OCI-LY3 (cell line): ENCODE measurements at regions not wholly inside any gene's neighbourhood (a gene's known extent, or its start where the extent isn't known, plus 50 kb on each side); places are given as distances from the start of the nearest gene placed in this dataset.

Experiments
- H2AFZ ChIP-seq: fragments of 200-600, 300-600 bp; shearing (Covaris generic); 2 replicates; pipeline ENCODE4 v1.6.0; 2014; ENCODE audit warnings: antibody characterized with exemption, low read depth, low read length
- H3K27ac ChIP-seq: fragments of 200-600, 300-600 bp; sonication (generic); 2 replicates; pipeline ENCODE4 v1.5.1; 2014; ENCODE audit warnings: mild to moderate bottlenecking, low read length, moderate library complexity, mixed read lengths
- H3K27me3 ChIP-seq: fragments of 200-600, 300-600 bp; sonication (generic); 2 replicates; pipeline ENCODE4 v1.6.1; 2014; ENCODE audit warnings: low read depth, low read length, mixed read lengths
- H3K36me3 ChIP-seq: fragments of 200-600, 300-600 bp; sonication (generic); replicated peaks from 2 replicates; pipeline ENCODE3; 2014; ENCODE audit warnings: low read depth, low read length, mixed read lengths
- H3K4me1 ChIP-seq: fragments of 300-600, 200-600 bp; sonication (generic); 2 replicates; pipeline ENCODE4 v1.6.1; 2014; ENCODE audit warnings: low read length, mixed read lengths
- H3K4me2 ChIP-seq: fragments of 200-600, 300-600 bp; sonication (generic); 2 replicates; pipeline ENCODE4 v1.6.1; 2014; ENCODE audit warnings: low read length, mixed read lengths
- H3K4me3 ChIP-seq: fragments of 300-600, 200-600 bp; sonication (generic); 2 replicates; pipeline ENCODE4 v1.5.1; 2014; ENCODE audit warnings: antibody characterized with exemption, mild to moderate bottlenecking, low read length, moderate library complexity
- H3K79me2 ChIP-seq: fragments of 300-600, 200-600 bp; shearing (Covaris generic); 2 replicates; pipeline ENCODE4 v1.6.1; 2014; ENCODE audit warnings: mild to moderate bottlenecking, low read length, mixed read lengths
- H3K9ac ChIP-seq: fragments of 300-600, 200-600 bp; shearing (Covaris generic); 2 replicates; pipeline ENCODE4 v1.6.0; 2014; ENCODE audit warnings: mild to moderate bottlenecking, low read length, moderate library complexity
- H3K9me3 ChIP-seq: fragments of 200-600, 300-600 bp; shearing (Covaris generic); 2 replicates; pipeline ENCODE4 v1.6.1; 2014; ENCODE audit warnings: low read length, mixed read lengths; ENCODE audit not compliant: insufficient read depth
- H4K20me1 ChIP-seq: fragments of 200-600, 300-600 bp; sonication (generic); 2 replicates; pipeline ENCODE4 v1.6.1; 2016; ENCODE audit warnings: low read length, mixed read lengths; ENCODE audit not compliant: insufficient read depth
- EZH2phosphoT487 ChIP-seq: fragments of 200-600 bp; shearing (Covaris generic); IDR thresholded peaks from 2 replicates; pipeline ENCODE4 v1.6.1; 2018; ENCODE audit warnings: antibody characterized with exemption, mixed run types, low read depth
- TF ChIP-seq, protein P1 (sequence below): fragments of 200-600, 300-600 bp; sonication (generic); IDR thresholded peaks from 2 replicates; pipeline ENCODE4 v1.5.1; 2014; ENCODE audit warnings: antibody characterized with exemption, low read length, low read depth

- Histone ChIP-seq H4K20me1 (no peaks in the 10 kb centered on the region), H3K27ac (no peak overlapping the region), H3K4me2 (no peak overlapping the region), H3K79me2 (no peaks in the 10 kb centered on the region), H3K9ac (no peak overlapping the region), H3K27me3 (no peaks in the 10 kb centered on the region), H2AFZ (no peak overlapping the region), H3K36me3 (no peaks in the 10 kb centered on the region), H3K4me1 (no peaks in the 10 kb centered on the region), H3K9me3 (no peaks in the 10 kb centered on the region), H3K4me3 (no peak overlapping the region)
- no peak for TF ChIP-seq EZH2phosphoT487
- TF ChIP-seq, protein P1, sequence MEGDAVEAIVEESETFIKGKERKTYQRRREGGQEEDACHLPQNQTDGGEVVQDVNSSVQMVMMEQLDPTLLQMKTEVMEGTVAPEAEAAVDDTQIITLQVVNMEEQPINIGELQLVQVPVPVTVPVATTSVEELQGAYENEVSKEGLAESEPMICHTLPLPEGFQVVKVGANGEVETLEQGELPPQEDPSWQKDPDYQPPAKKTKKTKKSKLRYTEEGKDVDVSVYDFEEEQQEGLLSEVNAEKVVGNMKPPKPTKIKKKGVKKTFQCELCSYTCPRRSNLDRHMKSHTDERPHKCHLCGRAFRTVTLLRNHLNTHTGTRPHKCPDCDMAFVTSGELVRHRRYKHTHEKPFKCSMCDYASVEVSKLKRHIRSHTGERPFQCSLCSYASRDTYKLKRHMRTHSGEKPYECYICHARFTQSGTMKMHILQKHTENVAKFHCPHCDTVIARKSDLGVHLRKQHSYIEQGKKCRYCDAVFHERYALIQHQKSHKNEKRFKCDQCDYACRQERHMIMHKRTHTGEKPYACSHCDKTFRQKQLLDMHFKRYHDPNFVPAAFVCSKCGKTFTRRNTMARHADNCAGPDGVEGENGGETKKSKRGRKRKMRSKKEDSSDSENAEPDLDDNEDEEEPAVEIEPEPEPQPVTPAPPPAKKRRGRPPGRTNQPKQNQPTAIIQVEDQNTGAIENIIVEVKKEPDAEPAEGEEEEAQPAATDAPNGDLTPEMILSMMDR = no peak
Measured at GRCh38 chr4:18138076-18138665, 116.6 kb upstream of the LCORL start.

DNA sequence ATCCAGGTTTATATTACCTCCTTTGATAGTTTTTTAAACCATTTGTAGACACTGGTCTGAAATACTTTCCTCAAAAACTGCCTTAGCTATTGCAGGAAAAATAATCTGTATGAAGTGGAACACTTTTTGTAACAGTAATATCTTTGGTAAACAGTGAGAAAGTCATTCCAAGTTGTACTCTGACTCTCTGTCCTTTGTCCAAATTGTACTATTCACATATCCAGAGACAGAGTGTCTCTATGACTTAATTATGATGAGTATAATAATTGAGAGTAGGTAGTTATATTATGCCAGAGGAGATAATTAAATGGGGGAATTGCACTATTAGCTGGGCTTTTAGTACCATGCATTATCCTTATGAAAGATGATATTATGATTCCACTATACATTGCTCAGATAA lies 112.6 kb upstream of the LCORL start:
- no peak overlapping the region for H3K27ac ChIP-seq
- no peak overlapping the region for H3K9ac ChIP-seq
- TF ChIP-seq EZH2phosphoT487 = no peak
- TF ChIP-seq, protein P1 = no peak
- H3K79me2 ChIP-seq = no peaks in the 10 kb centered on the region
- no peaks in the 10 kb centered on the region for H3K27me3 ChIP-seq
- no peaks in the 10 kb centered on the region for H3K4me1 ChIP-seq
- no peak overlapping the region for H3K4me2 ChIP-seq
- H3K9me3 ChIP-seq = no peaks in the 10 kb centered on the region
- H4K20me1 ChIP-seq = no peaks in the 10 kb centered on the region
- no peaks in the 10 kb centered on the region for H3K36me3 ChIP-seq
- H3K4me3 ChIP-seq = no peak overlapping the region
- H2AFZ ChIP-seq = no peak overlapping the region

DNA sequence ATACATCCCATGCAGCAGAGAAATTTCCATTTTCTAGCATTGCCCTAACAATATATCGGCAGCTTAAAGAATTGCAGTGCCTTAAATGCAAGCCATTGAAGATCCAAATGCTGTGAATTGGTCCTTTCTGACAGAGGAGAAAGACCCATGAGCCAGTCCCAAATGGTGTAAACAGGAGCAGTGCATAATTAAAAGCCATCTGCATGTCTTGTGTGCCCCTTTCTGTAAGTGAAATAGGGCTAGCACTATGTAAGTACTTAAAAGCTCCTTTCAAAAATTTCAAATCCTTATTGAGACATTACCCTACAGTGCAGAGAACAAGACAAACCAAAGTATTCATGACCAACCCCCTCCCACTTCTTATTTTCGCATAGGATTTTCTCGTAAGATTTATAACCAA lies 108.7 kb upstream of the LCORL start:
- TF ChIP-seq, protein P1 = no peak
- TF ChIP-seq EZH2phosphoT487 = no peak
- Histone ChIP-seq H3K9me3 (no peaks in the 10 kb centered on the region), H4K20me1 (no peaks in the 10 kb centered on the region), H3K27me3 (no peaks in the 10 kb centered on the region), H2AFZ (no peak overlapping the region), H3K4me3 (no peak overlapping the region), H3K4me2 (no peak overlapping the region), H3K9ac (no peak overlapping the region), H3K79me2 (no peaks in the 10 kb centered on the region), H3K27ac (no peak overlapping the region), H3K36me3 (no peaks in the 10 kb centered on the region), H3K4me1 (peaks cover 3% of the 10 kb centered on the region)

GRCh38 chr4:18128241-18128640 lies 106.7 kb upstream of the LCORL start:
- Histone ChIP-seq H4K20me1 (no peaks in the 10 kb centered on the region), H3K79me2 (no peaks in the 10 kb centered on the region), H3K4me1 (peaks cover 3% of the 10 kb centered on the region), H3K4me2 (no peak overlapping the region), H3K9me3 (no peaks in the 10 kb centered on the region), H3K27ac (no peak overlapping the region), H3K36me3 (no peaks in the 10 kb centered on the region), H3K27me3 (no peaks in the 10 kb centered on the region), H3K4me3 (no peak overlapping the region), H3K9ac (no peak overlapping the region), H2AFZ (no peak overlapping the region)
- TF ChIP-seq, protein P1 = no peak
- no peak for TF ChIP-seq EZH2phosphoT487
